Esophagus (tissue), 2 donors: ENCODE measurements at regions not wholly inside any gene's neighbourhood (a gene's known extent, or its start where the extent isn't known, plus 50 kb on each side); places are given as distances from the start of the nearest gene placed in this dataset.

Experiments used
- H3K27ac ChIP-seq, 2 donors: one replicate each; pipeline ENCODE4 v1.5.1; 2013; ENCODE audit warnings: low read depth in 2 of 2, mild to moderate bottlenecking in 2 of 2, inconsistent platforms in 1 of 2, low read length in 1 of 2, moderate library complexity in 1 of 2
- H3K27me3 ChIP-seq, 2 donors: one replicate each; pipeline ENCODE4 v1.6.1; 2013; ENCODE audit warnings: low read length in 2 of 2, control low read depth in 1 of 2, mild to moderate bottlenecking in 1 of 2; ENCODE audit not compliant: insufficient read depth in 2 of 2, control insufficient read depth in 1 of 2
- H3K36me3 ChIP-seq, 2 donors: one replicate each; pipeline ENCODE4 v1.6.1; 2013; ENCODE audit warnings: low read length in 1 of 2; ENCODE audit not compliant: control insufficient read depth in 2 of 2, insufficient read depth in 2 of 2
- H3K4me1 ChIP-seq, 2 donors: one replicate each; pipeline ENCODE4 v1.6.1; 2013; ENCODE audit warnings: low read length in 1 of 2; ENCODE audit not compliant: control insufficient read depth in 2 of 2, insufficient read depth in 2 of 2
- H3K4me3 ChIP-seq, 2 donors: one replicate each; pipeline ENCODE4 v1.5.1; 2013; ENCODE audit warnings: low read length in 2 of 2, mild to moderate bottlenecking in 2 of 2, low read depth in 1 of 2, moderate library complexity in 1 of 2
- H3K9me3 ChIP-seq, 2 donors: one replicate each; pipeline ENCODE4 v1.6.1; 2013; ENCODE audit warnings: mild to moderate bottlenecking in 2 of 2, low read depth in 1 of 2, low read length in 1 of 2, moderate library complexity in 1 of 2; ENCODE audit not compliant: control insufficient read depth in 2 of 2, insufficient read depth in 1 of 2
- WGBS, 2 donors: extraction: QIAGEN DNeasy Blood & Tissue Kit; methylation state at CpG; one replicate each; pipeline ENCODE4 v1.1.7; 2013; 5-methylcytosine and 5-hydroxymethylcytosine counted together
- donor health status: healthy with polysubstance abuse.
- donor health status: Bipolar disorder and iron deficiency.

DNA sequence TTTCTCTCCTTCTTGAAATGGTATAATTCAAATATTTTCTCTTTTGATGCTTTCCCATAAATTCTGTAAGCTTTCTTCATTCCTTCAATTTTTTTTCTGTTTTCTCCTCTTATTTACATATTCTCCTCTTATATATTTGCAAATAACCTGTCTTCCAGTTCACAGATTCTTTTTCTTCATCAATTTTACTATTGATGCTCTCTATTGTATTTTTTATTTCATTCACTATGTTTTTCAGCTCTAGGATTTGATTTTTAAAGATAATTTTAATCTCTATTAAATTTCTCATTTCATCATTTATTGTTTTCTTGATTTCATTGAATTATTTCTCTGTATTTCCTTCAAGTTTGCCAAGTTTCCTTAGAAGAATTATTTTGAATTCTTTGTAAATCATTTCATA, 54.0 kb upstream of the PRPS1L1 start:
- Histone ChIP-seq H3K4me1 (peaks cover 0 to 5% of the 10 kb centered on the region in 2 donors), H3K9me3 (peaks cover 4 to 5% of the 10 kb centered on the region in 2 donors), H3K27ac (no peak overlapping the region), H3K36me3 (no peaks in the 10 kb centered on the region), H3K27me3 (no peaks in the 10 kb centered on the region), H3K4me3 (no peak overlapping the region)

DNA sequence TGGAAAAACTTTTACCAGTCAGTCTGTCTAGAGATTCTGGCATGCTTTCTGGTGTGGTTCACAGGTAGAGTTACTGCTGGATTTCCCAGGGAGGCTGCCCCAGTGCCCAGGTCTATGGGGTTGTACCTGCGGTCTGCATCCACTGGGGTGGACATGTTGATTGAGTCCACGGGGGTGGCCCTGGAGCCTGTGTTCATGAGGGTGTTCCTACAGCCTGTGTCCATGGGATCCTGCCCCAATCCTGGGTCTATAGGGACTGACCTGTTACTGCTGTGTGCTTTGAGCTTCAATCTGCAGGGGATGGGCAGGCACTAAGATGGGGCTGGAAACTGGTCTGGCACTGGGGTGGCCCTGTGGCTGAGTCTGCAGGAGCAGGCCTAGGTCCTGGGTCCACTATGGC, 54.5 kb upstream of the PRPS1L1 start:
- no peaks in the 10 kb centered on the region for H3K36me3 ChIP-seq
- WGBS, 2 donors, result 88 to 94% methylated on average over 2 of the region's 2 CpGs

DNA sequence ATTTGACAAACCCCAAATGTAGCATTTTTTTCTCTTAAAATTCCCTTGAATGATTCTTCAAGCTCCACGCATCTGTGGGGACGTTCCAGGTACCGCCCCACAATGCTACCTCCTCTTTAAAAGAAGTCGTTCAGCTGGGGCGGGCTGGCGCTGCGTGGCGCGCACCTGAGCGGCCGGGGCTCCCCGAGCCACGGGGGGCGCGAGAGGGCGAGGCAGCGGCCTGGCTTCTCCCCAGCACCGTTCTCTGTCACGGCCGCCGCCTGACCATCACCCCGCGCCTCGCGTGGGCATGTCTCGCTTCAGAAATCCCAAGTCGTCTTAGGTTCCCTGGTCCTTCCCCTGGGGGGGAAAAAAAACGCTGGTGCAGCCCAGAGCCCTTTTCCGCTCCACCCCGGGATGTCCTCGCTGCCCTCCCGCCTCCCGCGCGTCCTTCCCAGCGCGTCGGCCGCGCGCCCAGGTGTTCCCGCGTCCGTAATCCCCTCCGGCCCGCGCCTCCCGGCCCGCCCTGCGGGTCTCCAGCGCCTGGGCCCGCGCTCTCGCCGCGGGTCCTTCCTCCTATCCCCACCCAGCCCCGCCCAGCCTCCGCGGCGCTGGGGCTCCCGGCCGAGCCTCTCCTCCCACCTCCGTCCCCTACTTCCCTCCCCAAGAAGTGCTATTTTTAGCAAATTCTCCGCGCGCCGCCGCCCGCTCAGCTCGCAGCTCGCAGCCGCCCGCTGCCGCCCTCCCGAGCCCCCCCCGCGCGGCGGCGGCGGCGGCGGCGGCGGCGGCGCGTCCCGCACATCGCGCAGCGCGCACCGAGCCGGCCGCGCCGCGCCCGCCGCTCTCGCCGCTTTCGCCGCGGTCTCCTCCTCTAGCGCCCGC, 58.7 kb upstream of the PRPS1L1 start:
- peaks cover 0 to 2% of the 10 kb centered on the region in 2 donors for H3K27me3 ChIP-seq
- H3K9me3 ChIP-seq, result peaks cover 4 to 5% of the 10 kb centered on the region in 2 donors
- 1% methylated on average over 68 to 108 of the region's 108 CpGs for WGBS, 2 donors
- peak overlapping the region in 1 of 2 donors; percentile 26 for H3K27ac ChIP-seq
- H3K4me3 ChIP-seq, result peak overlapping the region; percentile 60 to 64
- peaks cover 3 to 7% of the 10 kb centered on the region in 2 donors for H3K4me1 ChIP-seq
- H3K36me3 ChIP-seq, result no peaks in the 10 kb centered on the region

More for the DNA sequence above, 54.5 kb upstream of the PRPS1L1 start:
- H3K27ac ChIP-seq, result no peak overlapping the region
- peaks cover 2 to 7% of the 10 kb centered on the region in 2 donors for H3K4me1 ChIP-seq
- peaks cover 4 to 5% of the 10 kb centered on the region in 2 donors for H3K9me3 ChIP-seq
- H3K4me3 ChIP-seq, result no peak overlapping the region
- no peaks in the 10 kb centered on the region for H3K27me3 ChIP-seq

DNA sequence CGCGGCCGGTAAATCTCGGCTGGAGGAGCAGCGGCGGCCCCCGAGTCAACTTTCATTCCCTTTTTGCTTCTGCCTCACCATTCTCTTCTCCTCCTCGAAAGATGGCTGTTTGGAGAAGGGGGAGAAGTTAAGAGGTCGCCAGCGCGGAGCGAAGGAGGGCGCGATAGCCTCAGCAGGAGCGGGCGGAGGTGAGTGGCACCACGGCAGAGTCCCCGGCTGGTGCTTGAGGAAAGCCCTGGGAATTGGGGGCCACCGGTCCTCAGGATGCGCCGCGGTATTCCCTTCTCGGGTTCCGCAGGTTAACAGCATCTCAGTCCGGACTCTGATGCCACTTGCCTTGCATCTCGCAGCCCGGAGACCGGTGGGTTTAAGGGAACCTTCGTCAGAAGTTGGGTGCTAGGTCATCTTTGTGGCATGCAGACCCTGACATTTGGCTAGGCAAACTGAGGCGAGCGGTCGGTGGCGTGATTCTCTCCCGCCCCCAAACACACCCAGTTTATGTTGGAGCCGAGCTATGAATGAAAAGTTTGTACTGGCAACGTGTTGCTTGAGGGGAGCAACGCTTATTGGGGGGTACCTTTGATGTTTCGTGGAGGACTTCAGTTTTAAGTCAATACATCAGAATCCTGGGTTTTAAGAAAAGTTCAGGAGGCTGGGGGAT, 59.5 kb upstream of the PRPS1L1 start:
- Histone ChIP-seq H3K36me3 (no peaks in the 10 kb centered on the region), H3K27me3 (peaks cover 0 to 2% of the 10 kb centered on the region in 2 donors), H3K27ac (no peak overlapping the region), H3K4me1 (peaks cover 3 to 7% of the 10 kb centered on the region in 2 donors), H3K9me3 (peaks cover 2 to 3% of the 10 kb centered on the region in 2 donors), H3K4me3 (peak overlapping the region; percentile 60 to 64)
- 9% methylated on average over 38 of the region's 38 CpGs for WGBS, 2 donors

DNA sequence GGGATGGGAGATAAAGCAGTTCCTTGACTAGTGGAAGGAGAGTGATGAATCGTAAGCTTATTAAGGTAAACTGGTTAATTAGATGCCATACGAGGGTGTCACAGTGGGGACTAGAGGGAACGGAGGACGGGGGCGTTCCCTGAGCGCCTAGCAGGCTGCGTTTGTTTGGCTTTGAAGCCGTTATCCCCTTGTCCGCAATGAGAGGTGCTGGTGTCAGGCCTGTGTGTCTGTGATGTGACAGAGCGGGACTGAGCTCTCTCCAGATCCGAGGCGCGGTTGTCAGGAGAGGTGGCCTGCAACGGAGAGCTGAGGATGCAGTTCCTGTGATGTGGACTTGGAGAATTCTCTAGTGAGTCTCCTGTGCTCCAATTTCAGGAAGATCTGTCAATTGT, 60.0 kb upstream of the PRPS1L1 start:
- Histone ChIP-seq H3K4me3 (peak overlapping the region; percentile 60 to 64), H3K9me3 (no peaks in the 10 kb centered on the region), H3K4me1 (peaks cover 3 to 7% of the 10 kb centered on the region in 2 donors), H3K36me3 (no peaks in the 10 kb centered on the region), H3K27ac (no peak overlapping the region), H3K27me3 (peaks cover 0 to 2% of the 10 kb centered on the region in 2 donors)
- 47 to 55% methylated on average over 14 of the region's 14 CpGs for WGBS, 2 donors

DNA sequence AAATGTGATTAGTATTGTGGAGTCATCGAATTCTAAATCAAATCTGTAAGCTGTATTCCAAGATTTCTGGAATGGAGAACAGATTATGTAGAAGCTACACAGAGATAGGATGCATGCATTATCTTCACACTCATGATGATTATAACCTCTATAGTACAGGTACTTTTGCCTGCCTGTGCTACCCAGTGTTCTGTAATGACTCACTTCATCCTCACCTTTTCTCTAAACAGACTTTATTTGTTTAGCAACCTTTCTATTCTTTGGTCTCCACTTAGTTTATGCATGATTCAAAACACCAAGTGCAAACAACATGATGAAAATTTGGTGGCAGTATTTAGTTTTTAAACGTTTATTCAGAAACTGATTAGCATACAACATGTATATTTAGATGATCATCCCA, 68.4 kb upstream of the PRPS1L1 start:
- H3K4me1 ChIP-seq, result no peaks in the 10 kb centered on the region
- H3K4me3 ChIP-seq, result no peak overlapping the region
- 57 to 65% methylated on average over 2 of the region's 2 CpGs for WGBS, 2 donors
- no peaks in the 10 kb centered on the region for H3K27me3 ChIP-seq
- no peaks in the 10 kb centered on the region for H3K9me3 ChIP-seq
- H3K36me3 ChIP-seq, result no peaks in the 10 kb centered on the region
- H3K27ac ChIP-seq, result no peak overlapping the region

DNA sequence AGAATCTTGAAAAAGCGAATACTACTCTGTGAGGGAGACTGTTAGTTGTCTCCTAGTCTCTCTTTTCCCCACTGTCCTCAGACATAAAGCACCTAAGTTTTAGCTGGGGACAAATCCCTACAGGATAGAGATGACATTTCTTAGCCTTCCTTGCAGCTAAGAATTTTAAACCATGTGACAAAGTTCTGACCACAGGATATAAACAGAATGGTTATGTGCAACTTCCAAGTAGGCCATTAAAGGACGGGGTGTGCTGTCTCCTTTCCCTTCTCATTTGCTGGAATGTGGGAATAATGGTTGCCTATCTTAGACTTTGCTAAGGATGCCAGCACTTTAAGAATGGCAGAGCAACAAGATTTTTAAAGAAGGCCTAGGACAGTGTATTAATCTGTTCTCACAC, 74.9 kb upstream of the PRPS1L1 start:
- H3K9me3 ChIP-seq, result no peaks in the 10 kb centered on the region
- no peaks in the 10 kb centered on the region for H3K4me1 ChIP-seq
- H3K27me3 ChIP-seq, result no peaks in the 10 kb centered on the region
- no peak overlapping the region for H3K27ac ChIP-seq
- no peak overlapping the region for H3K4me3 ChIP-seq
- H3K36me3 ChIP-seq, result no peaks in the 10 kb centered on the region
- 83 to 84% methylated on average over 2 of the region's 2 CpGs for WGBS, 2 donors

DNA sequence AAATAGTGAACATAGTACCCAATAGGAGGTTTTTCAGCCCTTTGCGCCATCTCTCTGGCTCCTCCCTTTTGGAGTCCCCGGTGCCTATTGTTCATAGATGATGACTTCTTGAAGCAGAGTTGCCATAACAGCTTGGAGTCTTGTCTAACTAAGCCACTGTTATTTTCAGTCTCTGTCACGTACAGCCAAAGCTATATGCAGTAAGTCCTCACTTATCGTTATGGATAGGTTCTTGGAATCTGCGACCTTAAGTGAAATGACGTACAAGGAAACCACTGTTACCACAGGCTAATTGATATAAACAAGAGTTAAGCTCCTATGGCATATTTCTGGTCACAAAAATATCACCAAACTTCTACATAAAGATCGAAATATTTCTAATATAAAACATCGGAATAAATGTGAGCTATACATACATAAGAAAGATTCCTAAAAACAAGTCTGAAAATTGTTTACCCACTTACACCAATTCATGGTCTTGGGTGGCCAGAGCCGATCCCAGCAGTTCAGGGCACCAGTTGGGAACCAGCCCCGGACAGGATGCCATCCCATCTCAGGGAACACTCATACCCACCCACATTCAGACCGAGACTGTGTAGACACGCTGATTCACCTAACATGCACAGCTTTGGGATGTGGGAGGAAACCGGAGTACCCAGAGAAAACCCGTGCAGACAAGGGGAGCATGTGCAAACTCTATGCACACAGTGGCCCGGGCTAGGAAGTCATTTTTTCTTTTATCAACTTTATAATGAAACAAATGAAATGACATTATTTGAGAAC, 76.0 kb upstream of the PRPS1L1 start:
- no peaks in the 10 kb centered on the region for H3K27me3 ChIP-seq
- 93 to 94% methylated on average over 15 of the region's 15 CpGs for WGBS, 2 donors
- H3K4me3 ChIP-seq, result no peak overlapping the region
- no peak overlapping the region for H3K27ac ChIP-seq
- no peaks in the 10 kb centered on the region for H3K9me3 ChIP-seq
- H3K4me1 ChIP-seq, result no peaks in the 10 kb centered on the region
- H3K36me3 ChIP-seq, result no peaks in the 10 kb centered on the region

DNA sequence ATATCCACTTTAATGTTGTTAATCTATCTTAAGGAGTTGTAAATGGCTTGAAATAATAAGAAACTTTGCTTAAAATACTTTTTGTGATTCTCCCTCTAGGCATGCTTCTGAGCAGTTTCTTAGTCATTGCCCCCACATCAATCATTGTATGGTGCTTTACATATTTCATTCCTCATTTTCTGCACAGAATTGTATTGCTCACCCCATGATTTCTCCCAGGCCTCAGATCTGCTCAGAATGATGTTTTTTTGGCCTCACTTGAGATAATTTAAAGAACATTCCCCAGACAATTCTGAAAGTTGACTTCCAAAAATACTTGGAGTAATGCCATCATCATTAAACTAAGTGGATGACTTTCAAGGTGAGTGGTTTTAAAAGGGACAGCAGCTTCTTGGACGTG, 82.1 kb upstream of the PRPS1L1 start:
- no peaks in the 10 kb centered on the region for H3K27me3 ChIP-seq
- WGBS, 2 donors, result 30 to 45% methylated on average over 1 of the region's 1 CpG
- H3K4me1 ChIP-seq, result no peaks in the 10 kb centered on the region
- H3K36me3 ChIP-seq, result no peaks in the 10 kb centered on the region
- no peak overlapping the region for H3K4me3 ChIP-seq
- no peak overlapping the region for H3K27ac ChIP-seq
- no peaks in the 10 kb centered on the region for H3K9me3 ChIP-seq
